CD4-positive, alpha-beta T cell (primary cell): ENCODE measurements at regions not wholly inside any gene's neighbourhood (a gene's known extent, or its start where the extent isn't known, plus 50 kb on each side); places are given as distances from the start of the nearest gene placed in this dataset.
A peak's percentile ranks its signal among the peaks of the same experiment; 100 is the strongest.

ENCODE experiments used
- ATAC-seq: fragments of 200-7000 bp; cut with Tn5 transposase; one replicate; pipeline ENCODE4 v1.10.0; 2022; ENCODE audit warnings: mild to moderate bottlenecking; ENCODE audit not compliant: poor library complexity
- CTCF ChIA-PET: fragments of 350-600 bp; sonication (Branson Sonifier 250); formaldehyde crosslinking; loops from one replicate; lab custom pipeline; 2021; ENCODE audit warnings: antibody characterized with exemption, inconsistent platforms; lab: Charles Lee
- POLR2A ChIA-PET: fragments of 350-600 bp; sonication (Branson Sonifier 250); formaldehyde crosslinking; loops from one replicate; lab custom pipeline; 2021; ENCODE audit warnings: antibody characterized with exemption, inconsistent platforms; lab: Charles Lee
- DNase-seq, 14 experiments: peaks; one replicate each; pipeline ENCODE4 v3.0.0-alpha.2; 2013 to 2020; ENCODE audit warnings: mixed read lengths in 2 of 14
- H3K27ac ChIP-seq, 2 donors: one replicate each; pipeline versions ENCODE4 v1.5.1 to v1.7.0; 2013; ENCODE audit warnings: low read length in 2 of 2, low read depth in 1 of 2, mild to moderate bottlenecking in 1 of 2
- H3K27me3 ChIP-seq, 2 experiments: 1 replicate in 1 of 2; 2 replicates in 1 of 2; pipeline versions ENCODE4 v1.6.1 to v1.7.0; 2013; ENCODE audit warnings: low read length in 2 of 2, control low read depth in 1 of 2, mild to moderate bottlenecking in 1 of 2, moderate library complexity in 1 of 2; ENCODE audit not compliant: insufficient read depth in 2 of 2, control insufficient read depth in 1 of 2
- H3K36me3 ChIP-seq: one replicate; pipeline ENCODE4 v1.6.1; 2013; ENCODE audit warnings: low read length, control low read depth; ENCODE audit not compliant: insufficient read depth
- H3K4me1 ChIP-seq: one replicate; pipeline ENCODE4 v1.6.1; 2013; ENCODE audit warnings: low read length, control low read depth; ENCODE audit not compliant: insufficient read depth
- H3K4me3 ChIP-seq: one replicate; pipeline ENCODE4 v1.5.1; 2013; ENCODE audit warnings: mild to moderate bottlenecking, low read length, moderate library complexity
- H3K9me3 ChIP-seq, 2 experiments: 1 replicate in 1 of 2; 2 replicates in 1 of 2; pipeline versions ENCODE4 v1.6.1 to v1.7.0; 2013; ENCODE audit warnings: low read length in 2 of 2, mild to moderate bottlenecking in 2 of 2, control low read depth in 1 of 2, moderate library complexity in 1 of 2; ENCODE audit not compliant: control insufficient read depth in 1 of 2, insufficient read depth in 1 of 2
- H3K27ac Mint-ChIP-seq: one replicate; pipeline ENCODE4 v1.8.0; 2020; ENCODE audit warnings: mixed read lengths
- H3K27me3 Mint-ChIP-seq: one replicate; pipeline ENCODE4 v1.8.0; 2021; ENCODE audit warnings: mixed read lengths
- H3K36me3 Mint-ChIP-seq: one replicate; pipeline ENCODE4 v1.8.0; 2021; ENCODE audit warnings: low read depth, mixed read lengths
- H3K4me1 Mint-ChIP-seq: one replicate; pipeline ENCODE4 v1.8.0; 2021; ENCODE audit warnings: low read depth, mixed read lengths
- H3K4me3 Mint-ChIP-seq: one replicate; pipeline ENCODE4 v1.8.0; 2020; ENCODE audit warnings: mild to moderate bottlenecking, mixed read lengths
- H3K9me3 Mint-ChIP-seq: one replicate; pipeline ENCODE4 v1.8.0; 2020; ENCODE audit warnings: mixed read lengths
- intact Hi-C, 2 experiments: fragments of 100-400 bp; cut with DNase I in 1 of 2; cut with micrococcal nuclease in 1 of 2; formaldehyde crosslinking; loops; one replicate each; pipeline versions ENCODE4 v1.15.1 to v1.9.0; 2023 to 2025; cut with DNase I, micrococcal nuclease
- TF ChIP-seq, protein P1 (sequence below): fragments of 200-600 bp; IDR thresholded peaks from one replicate; pipeline ENCODE4 v1.8.0; 2022; ENCODE audit warnings: antibody characterized with exemption, mild to moderate bottlenecking

DNA sequence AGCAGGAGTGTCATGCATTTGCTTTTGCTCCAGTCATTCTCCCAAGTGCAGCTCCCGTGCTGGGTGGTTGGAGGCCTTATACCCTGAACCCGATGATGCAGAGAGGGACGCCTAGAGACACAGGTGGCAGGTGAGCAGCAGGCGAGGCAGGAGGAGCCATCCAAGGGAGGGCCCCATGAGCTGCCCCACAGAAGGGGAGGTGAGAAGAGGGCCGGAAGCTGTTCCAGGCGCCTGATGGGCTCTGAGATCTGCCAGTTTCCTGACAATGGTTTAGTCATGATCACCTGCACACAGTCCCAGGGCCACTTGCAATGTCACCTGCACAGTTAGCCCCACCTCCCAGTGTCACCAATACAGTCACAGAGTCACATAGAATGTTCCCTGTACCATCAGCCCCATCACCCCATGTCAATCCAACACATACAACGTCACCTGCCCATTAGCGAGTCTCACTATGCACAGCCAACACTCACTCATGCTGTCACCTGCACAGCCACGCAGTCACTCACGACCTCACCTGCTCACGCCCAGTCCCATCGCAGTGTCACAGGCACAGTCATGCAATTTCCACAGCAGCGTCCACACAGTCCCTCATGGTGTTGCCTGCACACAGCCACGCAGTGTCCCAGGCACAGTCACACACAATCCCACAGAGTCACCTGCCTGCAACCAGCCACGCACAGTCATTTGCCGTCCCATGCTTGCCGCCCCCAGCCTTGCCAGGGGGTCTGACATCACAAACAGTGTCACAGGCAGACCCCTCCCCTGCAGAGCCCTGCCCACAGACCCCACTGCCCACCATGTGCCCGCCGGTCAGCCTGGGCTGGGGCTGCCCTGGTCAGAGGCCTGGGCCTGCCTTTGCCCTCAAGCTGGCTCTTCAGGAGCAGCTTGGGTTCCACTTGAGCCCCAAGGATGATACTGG is 113.4 kb downstream of the LHX2 start:
- no peaks in the 10 kb centered on the region for H3K36me3 Mint-ChIP-seq
- no peaks in the 10 kb centered on the region for H3K9me3 Mint-ChIP-seq
- H3K27me3 ChIP-seq, result peaks cover 0 to 2% of the 10 kb centered on the region in 2 experiments
- ChIA-PET POLR2A (no interaction called here), CTCF (no interaction called here)
- ATAC-seq (no peak), DNase-seq (no peak)
- no peak overlapping the region for H3K4me3 ChIP-seq
- no peaks in the 10 kb centered on the region for H3K36me3 ChIP-seq
- no peak overlapping the region for H3K4me3 Mint-ChIP-seq
- TF ChIP-seq, protein P1, sequence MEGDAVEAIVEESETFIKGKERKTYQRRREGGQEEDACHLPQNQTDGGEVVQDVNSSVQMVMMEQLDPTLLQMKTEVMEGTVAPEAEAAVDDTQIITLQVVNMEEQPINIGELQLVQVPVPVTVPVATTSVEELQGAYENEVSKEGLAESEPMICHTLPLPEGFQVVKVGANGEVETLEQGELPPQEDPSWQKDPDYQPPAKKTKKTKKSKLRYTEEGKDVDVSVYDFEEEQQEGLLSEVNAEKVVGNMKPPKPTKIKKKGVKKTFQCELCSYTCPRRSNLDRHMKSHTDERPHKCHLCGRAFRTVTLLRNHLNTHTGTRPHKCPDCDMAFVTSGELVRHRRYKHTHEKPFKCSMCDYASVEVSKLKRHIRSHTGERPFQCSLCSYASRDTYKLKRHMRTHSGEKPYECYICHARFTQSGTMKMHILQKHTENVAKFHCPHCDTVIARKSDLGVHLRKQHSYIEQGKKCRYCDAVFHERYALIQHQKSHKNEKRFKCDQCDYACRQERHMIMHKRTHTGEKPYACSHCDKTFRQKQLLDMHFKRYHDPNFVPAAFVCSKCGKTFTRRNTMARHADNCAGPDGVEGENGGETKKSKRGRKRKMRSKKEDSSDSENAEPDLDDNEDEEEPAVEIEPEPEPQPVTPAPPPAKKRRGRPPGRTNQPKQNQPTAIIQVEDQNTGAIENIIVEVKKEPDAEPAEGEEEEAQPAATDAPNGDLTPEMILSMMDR, result no peak
- no peak overlapping the region for H3K27ac Mint-ChIP-seq
- H3K4me1 Mint-ChIP-seq, result no peaks in the 10 kb centered on the region
- intact Hi-C loops, result loop anchor here in 1 of 2 experiments (5.0 kb wide), 2 partner anchors 267 to 412 kb away; no protein-coding TSS in a partner anchor
- H3K4me1 ChIP-seq, result peaks cover 7% of the 10 kb centered on the region
- H3K27ac ChIP-seq, result no peak overlapping the region
- H3K9me3 ChIP-seq, result no peaks in the 10 kb centered on the region
- H3K27me3 Mint-ChIP-seq, result peaks cover 21% of the 10 kb centered on the region

DNA sequence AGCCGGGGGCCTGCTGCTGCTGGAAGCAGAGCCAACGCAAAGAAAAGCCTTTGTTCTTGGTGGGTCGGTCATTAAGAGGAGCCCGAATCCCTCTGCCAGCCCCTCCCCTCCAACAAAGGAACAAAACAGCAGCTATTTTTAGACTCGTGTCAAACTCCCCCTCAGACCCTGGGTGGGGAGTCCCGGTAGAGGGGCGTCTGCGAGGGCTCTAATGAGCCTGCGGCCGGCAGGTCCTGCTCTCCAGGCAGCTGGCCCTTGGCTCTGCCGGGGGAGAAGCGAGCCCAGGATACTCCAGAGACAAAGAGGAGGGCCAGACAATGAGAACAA is 114.0 kb downstream of the LHX2 start:
- ATAC-seq, result no peak
- H3K27ac ChIP-seq, result no peak overlapping the region
- intact Hi-C loops, result loop anchor here in 1 of 2 experiments (5.0 kb wide), 2 partner anchors 267 to 412 kb away; no protein-coding TSS in a partner anchor
- ChIA-PET CTCF (no interaction called here), POLR2A (no interaction called here)
- peaks cover 7% of the 10 kb centered on the region for H3K4me1 ChIP-seq
- no peaks in the 10 kb centered on the region for H3K36me3 ChIP-seq
- H3K9me3 ChIP-seq, result no peaks in the 10 kb centered on the region
- no peak for DNase-seq
- Mint-ChIP-seq H3K4me1 (no peaks in the 10 kb centered on the region), H3K27me3 (peaks cover 18% of the 10 kb centered on the region), H3K9me3 (no peaks in the 10 kb centered on the region), H3K36me3 (no peaks in the 10 kb centered on the region), H3K27ac (no peak overlapping the region), H3K4me3 (no peak overlapping the region)
- TF ChIP-seq, protein P1, result no peak
- peaks cover 0 to 2% of the 10 kb centered on the region in 2 experiments for H3K27me3 ChIP-seq
- H3K4me3 ChIP-seq, result no peak overlapping the region

DNA sequence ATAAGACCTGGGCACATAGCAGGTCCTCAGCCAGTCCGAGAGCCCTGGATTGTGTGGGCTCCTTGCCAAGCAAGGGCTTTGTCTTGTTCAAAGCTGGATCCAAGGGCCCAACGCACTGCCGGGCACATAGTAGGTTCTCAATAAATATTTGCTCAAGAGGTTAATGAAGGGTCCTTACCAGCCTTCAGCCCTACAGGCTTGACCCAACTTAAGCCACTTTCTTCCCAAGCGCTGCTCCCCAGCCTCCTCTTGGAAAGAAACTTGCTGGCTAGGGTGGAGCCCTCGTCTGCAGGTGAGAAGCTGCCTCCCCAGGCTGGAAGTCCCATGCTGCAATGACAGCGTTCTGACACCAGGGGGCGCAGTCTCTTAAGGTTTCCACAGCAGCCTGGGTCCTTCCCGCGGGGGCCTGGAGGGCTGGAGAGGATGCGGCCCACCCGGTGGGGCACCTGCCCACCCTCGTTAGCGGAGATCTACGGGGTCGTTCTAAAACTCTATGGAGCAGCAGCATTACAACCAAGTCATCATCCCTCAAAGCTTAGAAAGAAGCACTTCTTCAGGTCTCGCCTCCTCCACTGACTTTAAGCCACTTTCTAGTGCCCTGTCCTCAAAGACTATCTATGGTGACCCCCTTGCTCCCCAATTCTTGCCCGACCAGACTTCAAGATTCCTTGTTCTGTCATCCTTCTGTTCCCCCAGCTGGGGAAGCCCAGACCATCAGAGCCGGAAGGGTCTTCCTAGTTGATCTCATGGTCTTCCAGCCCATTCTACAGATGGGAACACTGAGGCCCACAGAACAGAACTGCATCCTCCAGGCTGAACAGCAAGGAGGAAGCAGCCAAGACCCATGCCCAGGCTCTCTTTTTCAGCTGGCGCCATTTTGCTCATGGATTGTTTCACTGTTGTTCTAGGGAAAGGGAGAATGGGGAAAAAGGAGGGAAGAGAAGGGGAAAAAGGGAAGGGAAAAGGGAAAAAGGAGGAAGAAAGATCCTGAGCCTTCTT is 115.4 kb downstream of the LHX2 start:
- Mint-ChIP-seq H3K4me1 (no peaks in the 10 kb centered on the region), H3K9me3 (no peaks in the 10 kb centered on the region), H3K27me3 (peaks cover 18% of the 10 kb centered on the region), H3K36me3 (no peaks in the 10 kb centered on the region), H3K4me3 (no peak overlapping the region), H3K27ac (no peak overlapping the region)
- ATAC-seq, result peak; percentile 48
- Histone ChIP-seq H3K9me3 (no peaks in the 10 kb centered on the region), H3K27me3 (peaks cover 0 to 2% of the 10 kb centered on the region in 2 experiments), H3K4me3 (no peak overlapping the region), H3K27ac (no peak overlapping the region), H3K4me1 (peaks cover 7% of the 10 kb centered on the region), H3K36me3 (no peaks in the 10 kb centered on the region)
- ChIA-PET POLR2A (no interaction called here), CTCF (interaction anchor here (0.6 to 1.4 kb wide), 7 partner anchors 10 to 410 kb away, joined by 3 to 11 read pairs (median 3); no protein-coding TSS in a partner anchor)
- TF ChIP-seq, protein P1, result peak; percentile 89
- intact Hi-C loops, result loop anchor here in 1 of 2 experiments (2.0 to 5.0 kb wide), 3 partner anchors 194 to 410 kb away; no protein-coding TSS in a partner anchor
- DNase-seq, result peak; percentile 50 to 82 (median 66)
